H1 (cell line): ENCODE measurements at regions not wholly inside any gene's neighbourhood (a gene's known extent, or its start where the extent isn't known, plus 50 kb on each side); places are given as distances from the start of the nearest gene placed in this dataset.

Experiments used
- CTCF ChIA-PET: fragments of 300-600 bp; sonication (Branson Sonifier 250); formaldehyde crosslinking; loops from one replicate; lab custom pipeline; 2021; ENCODE audit not compliant: partially characterized antibody; lab: Charles Lee
- POLR2A ChIA-PET: fragments of 300-600 bp; sonication (Branson Sonifier 250); formaldehyde crosslinking; loops from one replicate; lab custom pipeline; 2021; ENCODE audit warnings: inconsistent platforms; ENCODE audit not compliant: partially characterized antibody; lab: Charles Lee
- DNase-seq, 2 experiments: peaks; one replicate each; pipeline versions ENCODE4 v3.0.0 to v3.0.0-alpha.2; 2010 to 2022; ENCODE audit warnings: low spot score in 2 of 2, low read depth in 1 of 2, mixed read lengths in 1 of 2
- FAIRE-seq: peaks from 2 replicates; lab custom pipeline; 2011; peaks lifted over from hg19 to GRCh38; lab: Jason Lieb, UNC
- H2AFZ ChIP-seq: 2 replicates; pipeline ENCODE4 v1.8.1; 2012; ENCODE audit warnings: low read length, inconsistent platforms
- H2AK5ac ChIP-seq: 2 replicates; pipeline ENCODE4 v1.6.1; 2013; ENCODE audit warnings: low read depth, low read length
- H2BK120ac ChIP-seq: replicated peaks from 2 replicates; pipeline ENCODE3; 2013; ENCODE audit warnings: low read depth, low read length, inconsistent platforms
- H2BK12ac ChIP-seq: 2 replicates; pipeline ENCODE4 v1.6.1; 2013; ENCODE audit warnings: low read depth, low read length
- H2BK15ac ChIP-seq: 2 replicates; pipeline ENCODE4 v1.6.1; 2013; ENCODE audit warnings: low read length
- H2BK20ac ChIP-seq: 2 replicates; pipeline ENCODE4 v1.6.1; 2013; ENCODE audit warnings: low read length
- H2BK5ac ChIP-seq: 2 replicates; pipeline ENCODE4 v1.6.1; 2013; ENCODE audit warnings: low read depth, low read length
- H3K14ac ChIP-seq: 2 replicates; pipeline ENCODE4 v1.6.1; 2013; ENCODE audit warnings: inconsistent platforms; ENCODE audit not compliant: insufficient read length
- H3K18ac ChIP-seq: 2 replicates; pipeline ENCODE4 v1.6.1; 2013; ENCODE audit warnings: low read length; ENCODE audit errors: extremely low read depth
- H3K23ac ChIP-seq: 2 replicates; pipeline ENCODE4 v1.6.1; 2013; ENCODE audit warnings: inconsistent platforms; ENCODE audit not compliant: insufficient read length
- H3K23me2 ChIP-seq: 2 replicates; pipeline ENCODE4 v1.6.1; 2013; ENCODE audit warnings: low read depth, low read length
- H3K27ac ChIP-seq: 2 replicates; pipeline ENCODE4 v1.6.1; 2011; ENCODE audit warnings: low read depth, low read length, inconsistent platforms
- H3K27me3 ChIP-seq, 4 experiments: replicated peaks in 1 of 4; 1 replicate in 1 of 4; 2 replicates in 3 of 4; pipeline versions ENCODE4 v1.6.1 to v1.8.1; 2011 to 2013; ENCODE audit warnings: low read length in 3 of 4, mild to moderate bottlenecking in 3 of 4, inconsistent platforms in 2 of 4, mixed read lengths in 2 of 4, moderate library complexity in 1 of 4; ENCODE audit not compliant: control insufficient read depth in 3 of 4, insufficient read depth in 3 of 4; ENCODE audit errors: extremely low read depth in 1 of 4
- H3K36me3 ChIP-seq, 4 experiments: 2 replicates each; pipeline versions ENCODE4 v1.6.1 to v1.8.1; 2011 to 2013; ENCODE audit warnings: mild to moderate bottlenecking in 4 of 4, low read length in 3 of 4, moderate library complexity in 2 of 4, control low read depth in 1 of 4, inconsistent platforms in 1 of 4; ENCODE audit not compliant: insufficient read depth in 4 of 4, control insufficient read depth in 2 of 4
- H3K4ac ChIP-seq: replicated peaks from 2 replicates; pipeline ENCODE3; 2013; ENCODE audit warnings: low read length, low read depth, mixed read lengths, inconsistent platforms; ENCODE audit not compliant: insufficient read length
- H3K4me1 ChIP-seq, 4 experiments: replicated peaks in 1 of 4; 1 replicate in 1 of 4; 2 replicates in 3 of 4; pipeline versions ENCODE4 v1.6.1 to v1.8.1; 2011 to 2013; ENCODE audit warnings: low read length in 3 of 4, inconsistent platforms in 2 of 4, mixed read lengths in 1 of 4; ENCODE audit not compliant: insufficient read depth in 4 of 4, control insufficient read depth in 3 of 4
- H3K4me2 ChIP-seq, 2 experiments: 2 replicates each; pipeline versions ENCODE4 v1.6.1 to v1.8.1; 2011 to 2013; ENCODE audit warnings: low read depth in 2 of 2, low read length in 2 of 2, control low read depth in 1 of 2, inconsistent platforms in 1 of 2, mild to moderate bottlenecking in 1 of 2; ENCODE audit not compliant: insufficient read depth in 1 of 2
- H3K4me3 ChIP-seq, 4 experiments: fragments of 200-600, 300-600 bp in 1 of 4; sonication (generic), shearing (Covaris generic), sonication (Bioruptor Twin) in 1 of 4; 2 replicates each; pipeline versions ENCODE4 v1.5.1 to v1.8.1; 2011 to 2016; ENCODE audit warnings: low read length in 4 of 4, low read depth in 3 of 4, control low read depth in 2 of 4, inconsistent platforms in 2 of 4, mild to moderate bottlenecking in 2 of 4, mixed read lengths in 1 of 4, moderate library complexity in 1 of 4; ENCODE audit not compliant: insufficient read depth in 2 of 4; ENCODE audit errors: extremely low read depth in 1 of 4
- H3K56ac ChIP-seq: replicated peaks from 2 replicates; pipeline ENCODE3; 2013; ENCODE audit warnings: low read depth, mild to moderate bottlenecking, mixed read lengths, low read length, inconsistent platforms; ENCODE audit not compliant: insufficient read length
- H3K79me1 ChIP-seq: 2 replicates; pipeline ENCODE4 v1.6.1; 2013; ENCODE audit warnings: low read depth, low read length, control low read depth
- H3K79me2 ChIP-seq, 2 experiments: 2 replicates each; pipeline versions ENCODE4 v1.6.1 to v1.8.1; 2012 to 2013; ENCODE audit warnings: low read length in 2 of 2, mild to moderate bottlenecking in 2 of 2, inconsistent platforms in 1 of 2; ENCODE audit not compliant: insufficient read depth in 2 of 2, control insufficient read depth in 1 of 2
- H3K9ac ChIP-seq, 4 experiments: replicated peaks in 1 of 4; 1 replicate in 1 of 4; 2 replicates in 3 of 4; pipeline versions ENCODE4 v1.6.1 to v1.8.1; 2011 to 2013; ENCODE audit warnings: low read depth in 3 of 4, low read length in 3 of 4, control low read depth in 2 of 4, mild to moderate bottlenecking in 2 of 4, moderate library complexity in 2 of 4, inconsistent platforms in 1 of 4; ENCODE audit errors: extremely low read depth in 1 of 4
- H3K9me3 ChIP-seq, 2 experiments: 2 replicates each; pipeline versions ENCODE4 v1.6.1 to v1.8.1; 2012 to 2013; ENCODE audit warnings: mild to moderate bottlenecking in 2 of 2, moderate library complexity in 2 of 2, control low read depth in 1 of 2, inconsistent platforms in 1 of 2, low read depth in 1 of 2, low read length in 1 of 2, mixed read lengths in 1 of 2; ENCODE audit not compliant: insufficient read depth in 2 of 2
- H4K20me1 ChIP-seq, 2 experiments: replicated peaks in 1 of 2; 2 replicates each; pipeline versions ENCODE3 to v1.8.1; 2011 to 2013; ENCODE audit warnings: inconsistent platforms in 2 of 2, low read length in 2 of 2, mild to moderate bottlenecking in 1 of 2; ENCODE audit not compliant: insufficient read depth in 2 of 2, control insufficient read depth in 1 of 2
- H4K5ac ChIP-seq: 2 replicates; pipeline ENCODE4 v1.6.1; 2013; ENCODE audit warnings: low read length, low read depth, mixed read lengths, inconsistent platforms; ENCODE audit not compliant: insufficient read length
- H4K8ac ChIP-seq: 2 replicates; pipeline ENCODE4 v1.8.0; 2013; ENCODE audit warnings: mild to moderate bottlenecking, moderate library complexity, low read length, inconsistent platforms; ENCODE audit not compliant: insufficient read depth; ENCODE audit errors: extremely low read depth
- H4K91ac ChIP-seq: replicated peaks from 2 replicates; pipeline ENCODE3; 2013; ENCODE audit warnings: low read length, mixed read lengths, inconsistent platforms; ENCODE audit not compliant: insufficient read length
- RNF2 ChIP-seq: fragments of 200-900, 300-1000 bp; sonication (generic); IDR thresholded peaks from 2 replicates; pipeline ENCODE4 v1.7.1; 2016; ENCODE audit warnings: borderline replicate concordance, low read depth, mild to moderate bottlenecking, antibody characterized with exemption, low read length; ENCODE audit not compliant: poor library complexity, severe bottlenecking; ENCODE audit errors: missing control alignments
- SIN3A ChIP-seq, 2 experiments: IDR thresholded peaks in 1 of 2; conservative IDR thresholded peaks in 1 of 2; 2 replicates each; pipeline ENCODE4 v1.6.1; 2011 to 2012; ENCODE audit warnings: low read length in 2 of 2, improper control_type of control experiment in 1 of 2, low read depth in 1 of 2, mild to moderate bottlenecking in 1 of 2
- TCF12 ChIP-seq: IDR thresholded peaks from 2 replicates; pipeline ENCODE4 v1.6.1; 2011; ENCODE audit warnings: low read depth, mild to moderate bottlenecking, low read length
- YY1 ChIP-seq: IDR thresholded peaks from 2 replicates; pipeline ENCODE4 v1.6.1; 2011; ENCODE audit warnings: low read depth, mild to moderate bottlenecking, low read length
- WGBS, 2 experiments: shearing (Covaris generic) in 1 of 2; methylation state at CpG; one replicate each; pipeline versions ENCODE4 v1.1.6 to v1.1.7; 2013 to 2015; ENCODE audit warnings: low lambda C conversion rate in 2 of 2, mixed read lengths in 2 of 2, inconsistent platforms in 1 of 2, low coverage in 1 of 2, missing lambda C conversion rate in 1 of 2; ENCODE audit not compliant: insufficient replicate concordance in 2 of 2, insufficient coverage in 1 of 2, insufficient read length in 1 of 2; ENCODE audit errors: extremely low coverage in 1 of 2, missing lambda C conversion rate in 1 of 2; 5-methylcytosine and 5-hydroxymethylcytosine counted together
- TF ChIP-seq, protein P1 (sequence below): IDR thresholded peaks from 2 replicates; pipeline ENCODE4 v1.6.1; 2012; ENCODE audit warnings: low read length, inconsistent platforms
- TF ChIP-seq, protein P2 (sequence below): IDR thresholded peaks from 2 replicates; pipeline ENCODE4 v1.6.1; 2011; ENCODE audit warnings: low read length, improper control_type of control experiment

DNA sequence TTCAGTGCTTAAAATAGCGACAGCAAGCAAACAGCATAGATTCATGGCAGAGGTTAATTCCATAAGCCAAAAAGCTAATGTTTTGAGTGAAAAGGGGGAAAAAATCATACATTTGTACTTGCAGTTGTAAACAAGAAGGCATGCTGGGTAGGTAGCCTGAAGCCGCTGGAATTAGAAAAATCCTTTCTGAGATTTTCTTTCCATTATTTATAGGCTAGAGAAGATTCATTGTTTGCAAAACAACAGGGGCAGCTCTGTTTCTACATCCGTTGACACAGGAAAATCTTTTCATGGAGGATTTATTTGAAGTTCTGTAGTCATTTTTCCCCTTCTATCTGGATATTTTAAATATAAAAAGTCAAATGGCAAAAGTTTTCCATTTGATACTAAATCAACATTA lies 843.9 kb downstream of the QKI start:
- Histone ChIP-seq H2AFZ (no peak overlapping the region), H3K27ac (no peak overlapping the region)
- no peak for TF ChIP-seq RNF2
- TF ChIP-seq, protein P1, sequence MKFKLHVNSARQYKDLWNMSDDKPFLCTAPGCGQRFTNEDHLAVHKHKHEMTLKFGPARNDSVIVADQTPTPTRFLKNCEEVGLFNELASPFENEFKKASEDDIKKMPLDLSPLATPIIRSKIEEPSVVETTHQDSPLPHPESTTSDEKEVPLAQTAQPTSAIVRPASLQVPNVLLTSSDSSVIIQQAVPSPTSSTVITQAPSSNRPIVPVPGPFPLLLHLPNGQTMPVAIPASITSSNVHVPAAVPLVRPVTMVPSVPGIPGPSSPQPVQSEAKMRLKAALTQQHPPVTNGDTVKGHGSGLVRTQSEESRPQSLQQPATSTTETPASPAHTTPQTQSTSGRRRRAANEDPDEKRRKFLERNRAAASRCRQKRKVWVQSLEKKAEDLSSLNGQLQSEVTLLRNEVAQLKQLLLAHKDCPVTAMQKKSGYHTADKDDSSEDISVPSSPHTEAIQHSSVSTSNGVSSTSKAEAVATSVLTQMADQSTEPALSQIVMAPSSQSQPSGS, result no peak
- TF ChIP-seq, protein P2, sequence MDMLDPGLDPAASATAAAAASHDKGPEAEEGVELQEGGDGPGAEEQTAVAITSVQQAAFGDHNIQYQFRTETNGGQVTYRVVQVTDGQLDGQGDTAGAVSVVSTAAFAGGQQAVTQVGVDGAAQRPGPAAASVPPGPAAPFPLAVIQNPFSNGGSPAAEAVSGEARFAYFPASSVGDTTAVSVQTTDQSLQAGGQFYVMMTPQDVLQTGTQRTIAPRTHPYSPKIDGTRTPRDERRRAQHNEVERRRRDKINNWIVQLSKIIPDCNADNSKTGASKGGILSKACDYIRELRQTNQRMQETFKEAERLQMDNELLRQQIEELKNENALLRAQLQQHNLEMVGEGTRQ, result no peak
- TF ChIP-seq TCF12, result no peak
- no peak for TF ChIP-seq SIN3A (conservative IDR thresholded peaks at IDR 0.05 in 1 of 2, IDR thresholded peaks at IDR 0.05 in 1 of 2; ENCODE audit: low read depth in 1 of 2, low read length in 2 of 2)
- TF ChIP-seq YY1, result no peak
- TF ChIP-seq, all 59 proteins: peak for 0
- Histone ChIP-seq H4K5ac (no peak overlapping the region), H3K23ac (no peak overlapping the region), H2BK120ac (no peak overlapping the region), H4K8ac (no peak overlapping the region), H3K56ac (no peak overlapping the region), H3K14ac (no peak overlapping the region), H2BK12ac (no peak overlapping the region), H3K9me3 (no peaks in the 10 kb centered on the region), H3K36me3 (no peaks in the 10 kb centered on the region), H3K9ac (no peak overlapping the region), H3K79me1 (no peaks in the 10 kb centered on the region), H4K91ac (no peak overlapping the region), H3K79me2 (no peaks in the 10 kb centered on the region), H3K18ac (no peak overlapping the region), H2BK15ac (no peak overlapping the region), H3K4me3 (no peak overlapping the region), H2BK5ac (no peak overlapping the region), H2BK20ac (no peak overlapping the region), H3K27me3 (no peaks in the 10 kb centered on the region), H3K4me2 (no peak overlapping the region), H3K4me1 (no peaks in the 10 kb centered on the region), H3K23me2 (no peaks in the 10 kb centered on the region), H2AK5ac (no peak overlapping the region), H4K20me1 (no peaks in the 10 kb centered on the region), H3K4ac (no peak overlapping the region)
- ChIA-PET CTCF (no interaction called here), POLR2A (no interaction called here)
- 95% methylated on average over 3 of the region's 3 CpGs; no CpG with 5 or more reads in 1 of the 2 experiments for WGBS, 2 experiments
- DNase-seq (no peak), FAIRE-seq (no peak)
